HEK293 (cell line): ENCODE measurements at regions not wholly inside any gene's neighbourhood (a gene's known extent, or its start where the extent isn't known, plus 50 kb on each side); places are given as distances from the start of the nearest gene placed in this dataset.

ENCODE experiments used
- CTCF ChIP-seq: fragments of 450-650 bp; formaldehyde crosslinking; IDR thresholded peaks from 2 replicates; pipeline ENCODE4 v1.5.1; 2016; ENCODE audit warnings: missing biosample characterization, missing genetic modification characterization
- MZF1 ChIP-seq: fragments of 450-650 bp; formaldehyde crosslinking; IDR thresholded peaks from 2 replicates; pipeline ENCODE4 v1.5.1; 2017; ENCODE audit warnings: missing biosample characterization, missing genetic modification characterization, borderline replicate concordance
- PBX3 ChIP-seq: sonication (generic); formaldehyde crosslinking; IDR thresholded peaks from 2 replicates; pipeline ENCODE4 v1.8.1; 2022; ENCODE audit warnings: mild to moderate bottlenecking, moderate library complexity, missing genetic modification reagents
- PRDM10 ChIP-seq: fragments of 450-650 bp; formaldehyde crosslinking; IDR thresholded peaks from 2 replicates; pipeline ENCODE4 v1.5.1; 2016; ENCODE audit warnings: missing biosample characterization, missing genetic modification characterization
- YY1 ChIP-seq: fragments of 450-650 bp; formaldehyde crosslinking; IDR thresholded peaks from 2 replicates; pipeline ENCODE4 v1.5.1; 2018; ENCODE audit warnings: missing biosample characterization, missing genetic modification characterization
- ZBTB7A ChIP-seq: fragments of 450-650 bp; formaldehyde crosslinking; IDR thresholded peaks from 2 replicates; pipeline ENCODE4 v1.5.1; 2016; ENCODE audit warnings: low read depth, missing biosample characterization, missing genetic modification characterization
- ZBTB8A ChIP-seq: fragments of 450-650 bp; formaldehyde crosslinking; IDR thresholded peaks from 2 replicates; pipeline ENCODE4 v1.5.1; 2016; ENCODE audit warnings: missing biosample characterization, missing genetic modification characterization
- ZFP3 ChIP-seq: fragments of 450-650 bp; formaldehyde crosslinking; IDR thresholded peaks from 2 replicates; pipeline ENCODE4 v1.5.1; 2016; ENCODE audit warnings: low read depth, missing biosample characterization, missing genetic modification characterization
- ZNF133 ChIP-seq: fragments of 450-650 bp; formaldehyde crosslinking; IDR thresholded peaks from 2 replicates; pipeline ENCODE4 v1.5.1; 2016; ENCODE audit warnings: missing biosample characterization, missing genetic modification characterization
- ZNF274 ChIP-seq, 2 experiments: fragments of 200-500 bp in 1 of 2; fragments of 450-650 bp in 1 of 2; sonication (Bioruptor generic) in 1 of 2; formaldehyde crosslinking in 1 of 2; IDR thresholded peaks; 2 replicates each; pipeline versions ENCODE4 v1.5.1 to v1.6.1; 2014 to 2016; ENCODE audit warnings: borderline replicate concordance in 1 of 2, inconsistent platforms in 1 of 2, low read length in 1 of 2, missing biosample characterization in 1 of 2, missing genetic modification characterization in 1 of 2
- ZNF366 ChIP-seq: fragments of 450-650 bp; formaldehyde crosslinking; conservative IDR thresholded peaks from 2 replicates; pipeline ENCODE4 v1.5.1; 2016; ENCODE audit warnings: missing biosample characterization, missing genetic modification characterization
- ZNF398 ChIP-seq: fragments of 450-650 bp; formaldehyde crosslinking; IDR thresholded peaks from 2 replicates; pipeline ENCODE4 v1.5.1; 2017; ENCODE audit warnings: missing biosample characterization, missing genetic modification characterization
- ZNF692 ChIP-seq: fragments of 450-650 bp; formaldehyde crosslinking; IDR thresholded peaks from 2 replicates; pipeline ENCODE4 v1.5.1; 2016; ENCODE audit warnings: missing biosample characterization, missing genetic modification characterization

- TF ChIP-seq CTCF: no peak
- TF ChIP-seq PRDM10 (tag by site-specific recombination): no peak
- no peak for TF ChIP-seq ZNF692 (tag by site-specific recombination)
- no peak for TF ChIP-seq ZBTB7A (tag by site-specific recombination)
- TF ChIP-seq MZF1 (tag by site-specific recombination): no peak
- TF ChIP-seq ZNF274 (IDR thresholded peaks at IDR 0.05; ENCODE audit: low read length): no peak
- TF ChIP-seq ZNF274 (tag by site-specific recombination; IDR thresholded peaks at IDR 0.05; ENCODE audit: borderline replicate concordance): no peak
- no peak for TF ChIP-seq ZNF133
- TF ChIP-seq PBX3: no peak
- no peak for TF ChIP-seq ZBTB8A (tag by site-specific recombination)
- TF ChIP-seq ZFP3 (tag by site-specific recombination): no peak
- no peak for TF ChIP-seq YY1 (tag by site-specific recombination)
- TF ChIP-seq ZNF366: no peak
- no peak for TF ChIP-seq ZNF398
These were observed 185.5 kb upstream of the FGF10 start for GRCh38 chr5:44574678-44575077.
